Ovary (tissue), 3 donors: ENCODE measurements at regions not wholly inside any gene's neighbourhood (a gene's known extent, or its start where the extent isn't known, plus 50 kb on each side); places are given as distances from the start of the nearest gene placed in this dataset.

ENCODE experiments used
- CTCF ChIP-seq, 3 donors: fragments of 450-650 bp in 2 of 3; fragments of 200-600 bp in 1 of 3; IDR thresholded peaks; one replicate each; pipeline versions ENCODE4 v1.5.1 to v1.8.0; 2016 to 2022; ENCODE audit warnings: antibody characterized with exemption in 3 of 3, mild to moderate bottlenecking in 1 of 3
- POLR2A ChIP-seq: fragments of 450-650 bp; IDR thresholded peaks from one replicate; pipeline ENCODE4 v1.6.1; 2017; ENCODE audit warnings: antibody characterized with exemption, mild to moderate bottlenecking, moderate library complexity
- donor health status: DM: no; HTN: no; CAD: no.

GRCh38 chr12:30859226-30859625, 67.3 kb upstream of the TSPAN11 start:
- TF ChIP-seq POLR2A (no peak), CTCF (IDR thresholded peaks at IDR 0.05) (no peak)
